ENCODE measurements at regions not wholly inside any gene's neighbourhood (a gene's known extent, or its start where the extent isn't known, plus 50 kb on each side); places are given as distances from the start of the nearest gene placed in this dataset.
"Not testable (repeated sequence)": the region's sequence is repeated elsewhere in the genome, so short reads cannot be mapped to it uniquely, and the experiment has no call there.

DNA sequence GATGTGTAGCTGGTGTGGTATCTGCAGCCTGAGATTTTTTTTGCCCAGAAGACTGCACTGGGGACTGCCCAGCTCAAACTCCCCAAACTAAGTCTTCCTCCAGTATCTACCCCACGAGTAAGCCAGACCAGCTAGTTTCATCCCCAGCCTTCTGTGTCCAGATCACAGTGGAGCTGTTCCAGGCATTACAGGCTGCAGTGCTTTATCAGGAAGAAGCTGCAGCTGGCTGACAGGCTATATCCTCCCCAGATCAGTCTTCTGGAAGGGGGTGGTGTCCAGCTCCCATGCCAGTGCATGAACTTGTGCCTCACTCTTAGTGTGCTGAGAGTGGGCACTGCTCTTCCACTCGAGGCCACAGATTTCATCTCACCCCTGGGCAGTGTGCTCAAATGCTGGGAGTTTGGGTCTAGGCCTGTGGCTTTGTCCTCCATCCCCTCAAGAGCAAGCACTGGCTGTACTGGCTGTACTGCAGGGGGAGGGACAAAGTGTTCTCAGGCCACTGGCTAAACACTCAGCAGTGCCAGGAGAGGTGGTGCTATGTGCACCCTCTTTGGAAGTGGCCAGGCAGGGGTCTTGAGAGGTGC, 679.1 kb upstream of the COBL start:
- DNase-seq: no peak

- DNase-seq: no peak
Measured at GRCh38 chr7:51982653-51983052, 666.0 kb upstream of the COBL start.

GRCh38 chr7:51980812-51981211, 664.2 kb upstream of the COBL start:
- DNase-seq: no peak

DNA sequence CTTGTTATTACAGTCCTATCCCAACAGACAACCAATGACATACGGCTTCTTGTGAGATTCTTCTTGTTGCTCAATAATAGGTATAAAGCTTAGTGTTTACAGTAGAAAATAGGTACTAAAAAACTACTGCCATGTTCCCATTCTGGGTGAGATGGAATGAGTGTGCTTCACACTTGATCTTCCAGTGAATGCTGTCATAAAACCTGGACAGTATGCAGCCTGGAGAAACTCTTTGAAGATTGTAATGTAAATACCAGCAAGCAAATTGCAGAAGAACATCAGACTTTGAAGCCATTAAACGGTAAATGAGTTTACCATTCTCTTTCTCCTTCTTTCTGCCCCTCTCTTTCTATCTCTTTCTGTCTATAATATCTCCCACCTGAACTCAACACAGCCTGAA, 663.7 kb upstream of the COBL start:
- DNase-seq: no peak

DNA sequence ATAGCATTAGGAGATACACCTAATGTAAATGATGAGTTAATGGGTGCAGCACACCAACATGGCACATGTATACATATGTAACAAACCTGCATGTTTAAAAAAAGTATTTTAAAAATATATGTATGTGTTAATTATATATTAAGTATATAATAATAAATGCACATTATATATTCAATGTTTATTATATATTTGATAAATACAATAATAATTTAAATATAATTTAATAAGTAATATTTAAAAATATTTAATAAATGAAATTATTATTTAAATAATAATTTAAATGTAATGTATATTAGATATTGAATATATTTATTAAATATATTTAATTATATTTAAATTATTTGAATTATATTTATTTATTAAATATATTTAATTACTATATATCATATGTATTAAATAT, 661.3 kb upstream of the COBL start:
- DNase-seq: no peak

GRCh38 chr7:51973939-51974338, 657.3 kb upstream of the COBL start:
- DNase-seq: no peak

GRCh38 chr7:51973071-51973470, 656.5 kb upstream of the COBL start:
- DNase-seq: no peak

- no peak for DNase-seq
Measured at GRCh38 chr7:51970961-51971665, 654.5 kb upstream of the COBL start.

GRCh38 chr7:51968461-51968860, 651.9 kb upstream of the COBL start:
- DNase-seq: no peak

DNA sequence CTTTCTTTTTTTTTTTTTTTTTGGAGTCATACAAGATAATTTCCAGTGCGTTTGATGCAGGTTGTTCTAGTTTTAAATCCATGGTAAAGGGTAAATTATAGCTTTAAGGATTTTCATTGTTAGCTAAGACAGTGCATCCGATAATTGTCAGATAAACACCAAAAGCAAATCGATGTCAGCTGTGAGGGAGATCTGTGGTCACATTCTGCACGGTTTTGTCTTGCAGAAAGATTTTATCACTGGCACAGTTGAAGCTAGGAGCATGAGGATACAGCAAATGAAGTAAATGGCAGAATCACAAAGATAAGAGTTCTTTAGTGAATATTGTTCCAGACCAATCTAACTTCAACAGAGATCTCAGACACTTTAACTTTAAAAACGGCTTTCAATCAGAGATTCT, 648.8 kb upstream of the COBL start:
- DNase-seq: no peak

- no peak for DNase-seq
Measured at GRCh38 chr7:51961804-51962203, 645.2 kb upstream of the COBL start.

DNA sequence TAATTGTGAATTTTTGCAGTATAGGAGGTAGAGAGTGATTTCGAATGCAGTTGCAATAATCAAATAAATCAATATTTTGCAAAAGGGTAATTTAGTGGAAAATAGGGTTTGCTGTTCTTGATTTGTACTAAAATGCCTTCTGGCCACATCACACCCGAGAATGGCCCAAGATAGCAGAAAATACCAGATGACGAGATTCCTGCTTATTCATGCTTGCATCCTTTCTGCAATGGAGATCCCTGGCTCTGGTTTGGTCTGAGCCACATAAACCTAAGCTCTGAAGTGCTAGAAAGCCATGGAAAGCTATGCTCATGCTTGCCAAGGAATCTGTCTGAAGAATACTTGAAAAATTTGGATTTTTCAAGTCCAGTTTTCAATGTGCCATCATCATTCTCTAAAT, 634.2 kb upstream of the COBL start:
- DNase-seq: no peak

DNA sequence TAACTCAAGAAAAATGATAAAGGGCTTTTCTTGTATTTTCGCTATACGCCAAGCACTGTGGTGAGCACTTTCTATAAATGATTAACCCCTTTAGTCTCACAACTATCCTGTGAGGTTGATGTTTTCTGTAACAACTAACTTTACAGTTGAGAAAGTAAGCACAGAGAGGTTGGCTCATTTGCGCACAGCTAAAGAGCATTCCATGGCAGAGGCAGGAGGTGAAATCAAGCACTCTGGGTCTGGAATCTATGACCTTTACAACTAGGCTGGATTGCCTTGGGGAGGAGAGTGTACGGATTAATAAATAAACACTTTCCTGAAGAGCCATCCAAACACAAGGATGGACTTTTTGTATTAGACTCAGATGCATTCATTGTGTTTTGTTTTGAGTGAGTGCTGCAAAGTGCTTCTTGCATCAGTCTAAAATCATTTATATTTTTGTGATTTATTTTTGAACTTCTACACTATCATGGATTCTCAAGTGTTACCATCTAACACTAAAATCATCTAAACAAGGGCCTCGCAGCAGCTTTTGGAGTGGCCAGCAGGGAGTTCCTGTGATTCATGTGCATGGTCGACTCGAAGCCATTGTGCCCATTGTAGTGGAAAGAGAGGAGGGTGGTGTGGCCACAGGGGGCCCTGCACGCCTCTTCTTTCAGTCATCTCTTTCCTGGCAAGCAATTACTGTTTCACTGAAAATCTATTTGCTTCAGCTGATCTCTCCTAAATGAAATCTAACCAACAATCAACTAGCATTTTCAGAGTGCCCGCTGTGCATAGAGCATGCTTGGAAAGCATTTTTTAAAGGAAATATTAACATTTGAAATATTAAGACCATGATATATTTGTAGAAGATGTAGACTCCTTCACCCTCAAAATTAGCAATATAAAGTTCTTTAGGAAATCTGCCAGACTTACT, 633.4 kb upstream of the COBL start:
- DNase-seq: no peak

GRCh38 chr7:51930834-51931233, 614.2 kb upstream of the COBL start:
- DNase-seq: no peak

DNA sequence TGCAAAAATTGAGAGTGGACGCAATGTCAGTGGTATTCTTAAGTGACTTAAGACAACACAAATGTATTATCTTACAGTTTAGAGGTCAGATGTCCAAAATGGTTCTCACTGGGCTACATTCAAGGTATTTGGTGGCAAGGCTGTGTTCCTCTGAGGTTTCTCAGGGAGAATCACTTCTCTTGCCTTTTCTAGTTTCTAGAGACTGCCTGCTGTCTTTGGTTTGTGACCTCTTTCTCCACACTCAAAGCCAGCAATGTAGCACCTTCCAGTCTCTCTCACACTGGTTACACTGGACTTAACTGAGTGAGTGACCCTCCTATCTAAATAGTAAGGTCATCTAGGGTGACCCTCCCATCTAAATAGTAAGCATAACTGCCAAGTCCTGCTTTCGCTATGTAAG, 613.2 kb upstream of the COBL start:
- no peak for DNase-seq

- no peak for DNase-seq
Measured at GRCh38 chr7:51927738-51928137, 611.1 kb upstream of the COBL start.

DNA sequence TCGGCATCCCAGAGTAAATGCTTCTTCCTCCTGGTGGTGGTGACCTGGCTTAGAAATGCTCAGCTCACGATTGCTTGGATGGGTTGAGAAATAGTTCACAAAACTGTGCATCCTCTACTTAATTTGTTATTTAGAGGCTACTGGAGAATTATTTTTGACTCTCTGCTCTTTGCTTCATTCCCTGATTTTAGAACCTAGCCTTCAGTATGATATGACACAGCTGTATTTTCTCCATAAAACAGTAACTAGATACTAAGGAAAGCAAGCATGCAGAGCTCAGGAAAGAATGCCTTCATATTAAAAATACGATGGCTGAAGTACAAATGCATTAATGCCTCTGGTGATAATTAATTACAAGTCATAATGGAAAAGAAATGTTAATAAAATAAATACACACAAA, 602.0 kb upstream of the COBL start:
- no peak for DNase-seq

DNA sequence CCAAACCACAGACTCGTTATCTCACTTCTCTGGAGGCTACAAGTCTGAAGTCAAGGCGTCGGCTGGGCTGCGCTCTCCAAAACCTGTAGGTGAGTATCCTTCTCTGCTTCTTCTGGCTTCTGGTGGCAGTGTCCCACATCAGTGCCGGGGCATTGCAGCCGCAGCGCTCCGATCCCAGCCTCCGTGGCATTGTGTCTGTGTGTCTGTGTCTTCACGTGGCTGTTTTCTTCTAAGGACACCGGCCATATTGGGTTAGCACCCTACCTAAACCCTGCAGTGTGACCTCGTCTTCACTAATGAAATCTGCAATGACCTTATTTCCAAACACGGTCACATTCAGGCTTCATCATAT, 584.9 kb upstream of the COBL start:
- DNase-seq: no peak

DNA sequence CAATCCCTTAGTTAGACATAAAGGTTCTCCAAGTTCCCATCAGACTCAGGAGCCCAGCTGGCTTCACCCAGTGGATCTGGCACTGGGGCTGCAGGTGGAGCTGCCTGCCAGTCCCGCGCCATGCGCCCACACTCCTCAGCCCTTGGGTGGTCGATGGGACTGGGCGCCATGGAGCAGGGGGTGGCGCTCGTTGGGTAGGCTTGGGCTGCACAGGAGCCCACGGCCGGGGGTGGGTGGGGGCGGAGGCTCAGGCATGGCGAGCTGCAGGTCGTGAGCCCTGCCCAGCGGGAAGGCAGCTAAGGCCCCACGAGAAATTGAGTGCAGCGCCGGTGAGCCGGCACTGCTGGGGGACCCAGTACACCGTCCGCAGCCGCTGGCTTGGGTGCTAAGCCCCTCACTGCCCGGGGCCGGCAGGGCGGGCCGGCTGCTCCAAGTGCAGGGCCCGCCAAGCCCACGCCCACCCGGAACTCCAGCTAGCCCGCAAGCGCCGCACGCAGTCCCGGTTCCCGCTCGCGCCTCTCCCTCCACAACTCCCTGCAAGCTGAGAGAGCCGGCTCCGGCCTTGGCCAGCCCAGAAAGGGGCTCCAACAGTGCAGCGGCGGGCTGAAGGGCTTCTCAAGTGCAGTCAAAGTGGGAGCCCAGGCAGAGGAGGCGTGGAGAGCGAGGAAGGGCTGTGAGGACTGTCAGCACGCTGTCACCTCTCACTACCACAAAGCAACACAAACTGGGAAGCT, 584.3 kb upstream of the COBL start:
- DNase-seq: not testable (repeated sequence)

DNA sequence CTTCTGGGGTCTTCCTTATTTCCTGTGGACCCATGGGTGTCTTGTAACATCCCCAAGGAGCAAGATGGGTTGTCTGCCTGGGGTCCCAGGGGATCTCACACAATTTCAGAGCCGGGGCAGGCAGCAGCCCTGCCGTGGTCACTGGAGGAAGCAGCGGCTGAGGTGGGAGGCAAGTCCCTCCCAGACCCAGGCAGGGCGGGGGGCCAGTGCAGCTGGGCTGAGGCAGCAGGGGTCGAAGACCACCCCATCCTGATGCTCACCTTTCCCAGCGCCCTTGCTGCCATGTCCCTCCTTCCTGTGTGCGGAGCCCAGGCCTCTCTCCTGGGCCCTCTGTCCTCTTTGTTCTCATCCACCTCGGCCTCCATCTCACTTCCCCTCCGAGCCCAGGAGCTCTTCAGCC, 583.0 kb upstream of the COBL start:
- no peak for DNase-seq

DNA sequence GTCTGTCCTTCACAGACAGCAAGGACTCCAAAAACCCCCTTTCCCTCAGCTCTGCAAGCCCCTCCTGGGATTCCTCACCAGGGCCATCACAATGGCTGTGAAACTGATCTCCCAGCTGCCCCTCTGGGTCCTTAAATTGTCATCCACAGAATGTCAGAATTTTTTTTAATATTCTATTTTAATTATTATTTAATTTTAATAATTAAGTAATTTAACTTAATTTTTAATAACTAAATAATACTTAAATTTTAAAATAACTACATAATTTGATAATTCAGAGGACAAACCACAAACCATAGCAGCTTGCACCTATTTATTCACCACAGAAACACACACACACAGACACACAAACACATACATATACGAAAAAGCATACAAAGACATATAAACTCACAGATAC, 565.8 kb upstream of the COBL start:
- no peak for DNase-seq

- DNase-seq: no peak
Measured at GRCh38 chr7:51881309-51881708, 564.7 kb upstream of the COBL start.

DNA sequence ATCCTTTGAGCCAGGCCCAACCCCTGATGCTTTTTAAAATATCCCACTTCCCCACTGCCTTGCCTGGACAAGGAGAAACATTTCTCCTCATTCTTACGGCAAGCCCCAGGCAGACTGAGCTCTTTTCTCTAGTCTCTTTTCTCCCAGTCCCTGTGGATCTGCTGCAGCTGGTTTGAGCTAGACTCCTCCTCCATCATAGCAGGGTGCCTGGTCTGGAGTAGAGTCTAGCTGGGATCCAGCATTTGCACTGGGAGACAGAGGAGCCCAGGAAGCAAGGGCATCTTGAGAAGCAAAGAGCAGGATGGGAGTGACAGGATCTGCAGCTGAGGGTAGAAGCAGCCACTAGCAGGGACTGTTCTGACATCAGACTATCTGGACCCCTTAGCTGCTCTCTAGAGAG, 562.3 kb upstream of the COBL start:
- DNase-seq: no peak

GRCh38 chr7:51869452-51869851, 552.8 kb upstream of the COBL start:
- no peak for DNase-seq
